Activated naive CD4-positive, alpha-beta T cell treated with anti-CD3 and anti-CD28 coated beads, Interleukin-2, amount 50 U/mL, for 24 hours (primary cell): ENCODE measurements at regions not wholly inside any gene's neighbourhood (a gene's known extent, or its start where the extent isn't known, plus 50 kb on each side); places are given as distances from the start of the nearest gene placed in this dataset.
A peak's percentile ranks its signal among the peaks of the same experiment; 100 is the strongest.
"Not testable (repeated sequence)": the region's sequence is repeated elsewhere in the genome, so short reads cannot be mapped to it uniquely, and the experiment has no call there.

Experiments
- H3K27ac Mint-ChIP-seq: one replicate; pipeline ENCODE4 v1.8.0; 2021; ENCODE audit warnings: mild to moderate bottlenecking, mixed read lengths
- H3K27me3 Mint-ChIP-seq: one replicate; pipeline ENCODE4 v1.8.0; 2021; ENCODE audit warnings: mixed read lengths
- H3K36me3 Mint-ChIP-seq: one replicate; pipeline ENCODE4 v1.8.0; 2021; ENCODE audit warnings: mixed read lengths
- H3K4me1 Mint-ChIP-seq: one replicate; pipeline ENCODE4 v1.8.0; 2021; ENCODE audit warnings: mixed read lengths
- H3K4me3 Mint-ChIP-seq: one replicate; pipeline ENCODE4 v1.8.0; 2021; ENCODE audit warnings: mild to moderate bottlenecking, mixed read lengths
- H3K9me3 Mint-ChIP-seq: one replicate; pipeline ENCODE4 v1.8.0; 2021; ENCODE audit warnings: mixed read lengths

DNA sequence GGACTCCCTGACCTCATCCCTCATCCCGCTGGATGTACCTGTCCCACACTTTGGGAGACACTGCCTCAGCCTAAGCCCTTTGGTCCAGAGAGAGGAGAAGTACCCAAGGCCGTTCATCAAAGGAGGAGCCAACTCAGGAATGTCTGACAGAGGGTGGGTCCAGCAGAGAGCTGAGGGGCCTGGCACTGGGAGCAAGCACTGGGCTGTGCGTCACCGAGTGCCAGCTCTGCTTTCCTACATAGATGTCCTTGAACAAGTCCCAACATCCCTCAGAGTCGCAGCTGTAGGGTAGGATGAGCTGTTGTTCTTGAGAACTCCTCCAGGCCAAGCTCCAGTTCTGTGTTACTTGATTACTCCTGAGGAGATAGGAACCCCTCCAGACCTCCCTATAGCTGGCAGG, 68.8 kb upstream of the ACOT11 start:
- H3K27me3 Mint-ChIP-seq, result no peaks in the 10 kb centered on the region
- no peaks in the 10 kb centered on the region for H3K36me3 Mint-ChIP-seq
- H3K27ac Mint-ChIP-seq, result peak overlapping the region; percentile 32
- H3K9me3 Mint-ChIP-seq, result no peaks in the 10 kb centered on the region
- H3K4me1 Mint-ChIP-seq, result peaks cover 63% of the 10 kb centered on the region
- no peak overlapping the region for H3K4me3 Mint-ChIP-seq

DNA sequence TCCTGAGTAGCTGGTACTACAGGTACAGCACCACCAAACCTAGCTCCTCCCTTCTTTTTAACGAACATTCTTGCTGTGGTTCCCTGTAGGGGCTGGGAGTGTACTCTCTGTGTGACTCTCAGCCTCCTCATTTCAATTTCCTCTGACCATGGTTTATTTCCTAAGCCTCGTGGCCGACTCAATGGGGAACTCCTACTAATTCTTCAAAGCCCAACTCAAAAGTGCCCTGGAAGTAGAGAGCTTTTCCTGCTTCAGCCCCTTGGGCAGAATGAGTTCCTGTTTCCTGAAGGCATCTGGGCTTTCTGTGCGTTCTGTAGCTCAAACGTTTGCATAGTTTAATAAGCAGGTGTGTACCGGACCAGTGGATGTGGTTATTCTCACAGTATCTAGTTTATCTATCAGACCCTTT, 70.9 kb upstream of the ACOT11 start:
- Mint-ChIP-seq H3K27me3 (no peaks in the 10 kb centered on the region), H3K4me3 (peak overlapping the region; percentile 24), H3K9me3 (no peaks in the 10 kb centered on the region), H3K4me1 (peaks cover 72% of the 10 kb centered on the region), H3K27ac (peak overlapping the region; percentile 56), H3K36me3 (no peaks in the 10 kb centered on the region)

GRCh38 chr1:54476530-54477109, 70.4 kb upstream of the SSBP3 start:
- Mint-ChIP-seq H3K36me3 (no peaks in the 10 kb centered on the region), H3K4me1 (peaks cover 67% of the 10 kb centered on the region), H3K9me3 (no peaks in the 10 kb centered on the region), H3K27me3 (no peaks in the 10 kb centered on the region), H3K27ac (peak overlapping the region; percentile 56), H3K4me3 (peak overlapping the region; percentile 54)

DNA sequence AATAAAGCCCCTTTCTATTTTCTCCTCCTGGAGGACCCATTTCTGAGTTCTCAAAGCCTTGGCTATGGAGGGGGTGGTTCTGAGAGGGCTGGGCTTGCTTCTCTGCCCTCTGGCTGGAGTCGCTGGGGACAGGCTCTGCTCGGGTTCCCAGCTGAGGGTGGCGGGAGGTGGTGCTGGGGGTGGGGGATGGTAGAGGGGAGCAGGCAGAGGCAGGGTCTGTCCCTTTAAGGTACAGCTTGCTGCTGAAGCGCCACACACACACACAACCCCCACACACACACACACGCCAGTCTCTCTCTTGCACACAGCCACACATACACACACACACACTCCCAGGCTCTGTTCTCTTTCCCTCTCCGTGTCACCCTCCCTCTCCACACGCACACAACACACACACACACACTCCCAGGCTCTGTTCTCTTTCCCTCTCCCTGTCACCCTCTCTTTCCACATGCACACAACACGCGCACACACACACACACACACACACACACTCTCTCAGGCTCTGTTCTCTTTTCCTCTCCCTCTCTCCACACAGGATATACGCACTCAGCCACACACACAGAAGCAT, 69.8 kb upstream of the SSBP3 start:
- Mint-ChIP-seq H3K4me1 (peaks cover 61% of the 10 kb centered on the region), H3K36me3 (no peaks in the 10 kb centered on the region), H3K27me3 (no peaks in the 10 kb centered on the region), H3K4me3 (peak overlapping the region; percentile 58), H3K9me3 (no peaks in the 10 kb centered on the region), H3K27ac (peak overlapping the region; percentile 31)

DNA sequence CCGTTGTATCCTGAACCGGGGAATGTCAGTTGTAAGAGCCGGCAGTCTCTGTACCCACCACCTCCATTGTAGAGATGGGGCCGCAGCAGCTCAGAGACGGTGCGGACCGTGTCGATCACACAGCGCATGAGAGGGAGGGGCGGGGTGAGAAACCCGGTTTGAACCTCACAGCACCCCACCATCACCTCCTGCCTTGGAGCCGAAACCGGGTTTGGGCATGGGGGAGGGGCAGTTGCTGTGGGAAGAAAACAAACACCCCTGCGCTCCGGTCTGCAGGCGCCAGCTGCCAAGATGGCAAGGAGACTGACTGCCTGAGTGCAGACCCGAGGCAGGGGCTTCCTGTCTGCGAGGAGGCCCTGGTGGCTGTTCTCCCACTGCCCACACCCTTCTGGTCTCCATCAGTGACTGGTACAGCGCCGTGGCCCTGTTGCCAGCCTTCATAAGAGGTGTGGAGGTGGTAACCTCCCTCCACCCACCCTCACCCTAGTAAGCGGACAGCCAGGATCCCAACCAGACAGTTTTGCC, 69.2 kb upstream of the SSBP3 start:
- no peaks in the 10 kb centered on the region for H3K36me3 Mint-ChIP-seq
- peak overlapping the region; percentile 59 for H3K27ac Mint-ChIP-seq
- peaks cover 55% of the 10 kb centered on the region for H3K4me1 Mint-ChIP-seq
- H3K27me3 Mint-ChIP-seq, result no peaks in the 10 kb centered on the region
- no peaks in the 10 kb centered on the region for H3K9me3 Mint-ChIP-seq
- peak overlapping the region; percentile 65 for H3K4me3 Mint-ChIP-seq

DNA sequence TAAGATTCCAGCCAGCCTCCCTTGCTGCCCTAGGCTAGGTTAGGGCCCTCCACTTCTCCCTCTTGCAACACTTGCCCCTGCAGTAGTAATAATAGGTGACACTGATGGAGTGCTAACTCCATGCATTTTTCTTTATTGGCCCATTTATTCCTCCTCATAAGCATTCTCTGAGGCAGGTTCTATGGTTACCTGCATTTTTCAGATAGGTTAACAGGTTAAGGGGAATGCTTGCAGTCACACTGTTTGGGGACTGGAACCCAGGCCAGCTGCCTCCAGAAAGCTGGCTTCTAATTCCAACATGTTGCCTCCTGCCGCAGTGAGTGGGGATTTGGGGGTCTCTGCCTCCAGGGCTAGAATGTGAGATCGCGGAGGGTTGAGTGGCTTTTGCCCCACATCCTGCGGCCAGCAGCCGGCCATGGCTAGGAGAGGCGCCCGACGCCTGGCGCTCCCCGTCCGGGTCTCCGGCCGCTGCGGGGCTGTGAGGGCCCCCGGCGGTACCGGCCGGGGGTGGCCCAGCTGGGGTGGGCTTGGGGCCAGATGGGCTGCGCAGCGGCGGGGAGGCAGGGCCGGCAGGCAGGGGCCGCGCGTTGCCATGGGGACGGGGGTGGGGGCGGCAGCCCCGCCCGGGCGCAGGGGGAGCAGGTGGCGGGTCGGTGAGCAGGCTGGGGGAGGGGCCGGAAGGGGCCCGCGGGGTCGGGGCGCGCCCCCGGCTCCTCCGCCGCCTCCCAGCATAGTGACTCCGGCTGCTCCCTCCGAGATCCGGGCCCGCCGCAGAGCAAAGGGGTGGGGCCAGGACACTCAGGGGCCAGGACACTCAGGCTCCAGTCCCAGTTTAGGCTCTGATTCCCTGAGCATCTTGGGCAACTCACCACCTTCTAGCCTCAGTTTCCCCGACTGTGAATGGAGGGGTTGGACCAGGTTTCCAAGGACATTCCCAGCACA, 68.4 kb upstream of the SSBP3 start:
- Mint-ChIP-seq H3K9me3 (no peaks in the 10 kb centered on the region), H3K36me3 (no peaks in the 10 kb centered on the region), H3K4me1 (peaks cover 47% of the 10 kb centered on the region), H3K27me3 (no peaks in the 10 kb centered on the region), H3K27ac (peak overlapping the region; percentile 47), H3K4me3 (peak overlapping the region; percentile 82)

DNA sequence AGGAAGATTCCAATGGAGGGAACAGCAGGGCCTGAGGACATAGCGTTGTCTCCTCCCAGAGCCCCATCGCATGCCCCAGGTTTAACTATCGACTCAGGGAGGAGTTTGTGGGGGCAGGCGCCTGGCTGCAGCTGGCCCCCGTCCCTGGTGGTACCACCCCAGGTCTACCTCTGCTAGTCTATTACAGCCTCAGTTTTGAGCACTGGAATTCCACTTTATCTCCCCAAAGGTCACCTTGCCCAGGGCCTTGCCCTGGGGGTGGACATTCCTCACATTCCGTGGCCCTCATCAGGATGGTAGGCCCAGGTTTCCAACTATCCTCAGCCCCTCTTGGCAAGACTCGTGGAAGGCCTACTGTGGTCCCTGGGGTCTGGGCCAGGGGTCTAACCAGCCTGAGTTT, 65.4 kb upstream of the SSBP3 start:
- peaks cover 36% of the 10 kb centered on the region for H3K4me1 Mint-ChIP-seq
- no peaks in the 10 kb centered on the region for H3K36me3 Mint-ChIP-seq
- H3K27me3 Mint-ChIP-seq, result no peaks in the 10 kb centered on the region
- no peak overlapping the region for H3K27ac Mint-ChIP-seq
- no peak overlapping the region for H3K4me3 Mint-ChIP-seq
- H3K9me3 Mint-ChIP-seq, result no peaks in the 10 kb centered on the region

DNA sequence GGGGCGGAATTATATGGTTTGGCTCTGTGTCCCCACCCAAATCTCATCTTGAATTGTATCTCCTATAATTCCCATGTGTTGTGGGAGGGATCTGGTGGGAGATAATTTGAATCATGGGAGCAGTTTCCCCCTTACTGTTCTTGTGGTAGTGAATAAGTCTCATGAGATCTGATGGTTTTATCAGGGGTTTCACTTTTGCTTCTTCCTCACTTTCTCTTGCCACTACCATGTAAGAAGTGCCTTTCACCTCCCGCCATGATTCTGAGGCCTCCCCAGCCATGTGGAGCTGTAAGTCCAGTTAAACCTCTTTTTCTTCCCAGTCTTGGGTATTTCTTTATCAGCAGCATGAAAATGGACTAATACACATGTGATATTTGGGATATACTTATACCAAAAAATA, 63.2 kb upstream of the SSBP3 start:
- H3K36me3 Mint-ChIP-seq, H3K4me3 Mint-ChIP-seq, H3K27ac Mint-ChIP-seq, H3K9me3 Mint-ChIP-seq, H3K27me3 Mint-ChIP-seq: not testable (repeated sequence)
- H3K4me1 Mint-ChIP-seq, result peaks cover 20% of the 10 kb centered on the region

- not testable (repeated sequence) for H3K27ac Mint-ChIP-seq, H3K36me3 Mint-ChIP-seq, H3K9me3 Mint-ChIP-seq, H3K27me3 Mint-ChIP-seq, H3K4me3 Mint-ChIP-seq
- peaks cover 17% of the 10 kb centered on the region for H3K4me1 Mint-ChIP-seq
Measured at GRCh38 chr1:54468288-54469084, 62.3 kb upstream of the SSBP3 start.

DNA sequence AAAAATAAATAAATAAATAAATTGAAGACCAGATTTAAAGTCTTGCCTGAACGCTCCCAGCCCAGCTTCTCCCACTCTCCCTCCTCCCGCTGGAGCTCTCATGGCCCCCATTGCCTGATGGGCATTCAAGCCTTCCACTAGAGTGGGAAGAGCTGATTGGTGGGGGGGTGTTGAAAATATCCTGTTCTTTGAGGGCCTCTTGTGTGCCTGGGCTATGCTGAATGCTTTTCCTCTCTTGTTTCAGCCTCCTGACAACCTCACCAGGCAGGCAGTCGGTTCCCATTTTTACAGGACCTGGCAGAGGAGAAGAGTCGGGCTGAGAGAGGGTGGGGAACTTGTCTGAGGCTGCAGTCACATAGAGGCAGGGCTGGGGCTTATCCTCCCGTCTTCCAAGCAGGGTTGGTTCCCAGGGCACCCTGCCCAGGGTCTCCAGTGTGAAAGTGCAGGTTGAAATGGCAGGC, 59.2 kb upstream of the SSBP3 start:
- Mint-ChIP-seq H3K4me1 (peaks cover 35% of the 10 kb centered on the region), H3K27me3 (no peaks in the 10 kb centered on the region), H3K27ac (no peak overlapping the region), H3K36me3 (no peaks in the 10 kb centered on the region), H3K4me3 (no peak overlapping the region), H3K9me3 (no peaks in the 10 kb centered on the region)

- Mint-ChIP-seq H3K4me3 (no peak overlapping the region), H3K27me3 (no peaks in the 10 kb centered on the region), H3K4me1 (peaks cover 43% of the 10 kb centered on the region), H3K9me3 (no peaks in the 10 kb centered on the region), H3K36me3 (no peaks in the 10 kb centered on the region), H3K27ac (no peak overlapping the region)
Measured at GRCh38 chr1:54464477-54465146, 58.4 kb upstream of the SSBP3 start.

- no peak overlapping the region for H3K4me3 Mint-ChIP-seq
- peaks cover 43% of the 10 kb centered on the region for H3K4me1 Mint-ChIP-seq
- H3K27ac Mint-ChIP-seq, result peak overlapping the region; percentile 49
- no peaks in the 10 kb centered on the region for H3K9me3 Mint-ChIP-seq
- H3K36me3 Mint-ChIP-seq, result no peaks in the 10 kb centered on the region
- no peaks in the 10 kb centered on the region for H3K27me3 Mint-ChIP-seq
Measured at GRCh38 chr1:54464031-54464476, 57.9 kb upstream of the SSBP3 start.

DNA sequence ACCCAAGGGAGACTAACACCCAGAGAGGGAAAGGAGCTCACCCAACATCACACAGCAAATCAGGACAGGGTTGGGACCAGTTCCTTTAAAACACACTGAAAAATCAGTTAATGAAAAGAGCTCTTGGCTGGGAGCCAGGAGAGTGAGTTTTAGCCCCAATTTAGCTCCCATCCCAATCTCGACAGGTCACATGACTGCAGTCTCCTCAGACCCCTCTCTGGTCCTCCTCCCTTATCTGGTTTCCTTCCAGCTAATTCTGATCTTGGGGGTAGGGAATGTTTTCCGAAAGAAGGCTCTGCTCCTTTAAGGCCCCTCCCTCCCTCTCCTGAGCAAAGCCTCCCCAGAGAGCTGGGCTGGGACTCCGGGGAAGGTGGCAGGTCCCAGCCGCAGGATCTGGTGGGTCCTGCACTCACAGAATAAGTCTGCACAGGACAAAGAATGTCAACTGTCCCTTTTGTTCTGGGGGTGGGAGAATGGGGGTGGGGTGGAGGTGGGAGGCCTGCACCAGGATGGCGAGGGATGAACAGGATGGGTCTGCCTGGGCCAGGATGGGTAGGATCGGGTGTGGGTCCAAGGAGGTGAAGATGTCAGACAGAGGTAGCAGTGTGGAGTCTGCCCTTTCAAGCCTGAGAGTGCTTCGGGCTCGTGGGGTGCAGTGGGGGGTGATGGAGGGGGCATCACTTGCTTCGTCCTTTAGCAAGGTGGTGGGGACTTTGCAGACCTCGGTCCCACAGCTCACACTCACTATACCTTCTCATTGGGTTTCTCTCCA, 57.3 kb upstream of the SSBP3 start:
- Mint-ChIP-seq H3K9me3 (no peaks in the 10 kb centered on the region), H3K4me3 (no peak overlapping the region), H3K4me1 (peaks cover 43% of the 10 kb centered on the region), H3K27me3 (no peaks in the 10 kb centered on the region), H3K36me3 (no peaks in the 10 kb centered on the region), H3K27ac (peak overlapping the region; percentile 49)

DNA sequence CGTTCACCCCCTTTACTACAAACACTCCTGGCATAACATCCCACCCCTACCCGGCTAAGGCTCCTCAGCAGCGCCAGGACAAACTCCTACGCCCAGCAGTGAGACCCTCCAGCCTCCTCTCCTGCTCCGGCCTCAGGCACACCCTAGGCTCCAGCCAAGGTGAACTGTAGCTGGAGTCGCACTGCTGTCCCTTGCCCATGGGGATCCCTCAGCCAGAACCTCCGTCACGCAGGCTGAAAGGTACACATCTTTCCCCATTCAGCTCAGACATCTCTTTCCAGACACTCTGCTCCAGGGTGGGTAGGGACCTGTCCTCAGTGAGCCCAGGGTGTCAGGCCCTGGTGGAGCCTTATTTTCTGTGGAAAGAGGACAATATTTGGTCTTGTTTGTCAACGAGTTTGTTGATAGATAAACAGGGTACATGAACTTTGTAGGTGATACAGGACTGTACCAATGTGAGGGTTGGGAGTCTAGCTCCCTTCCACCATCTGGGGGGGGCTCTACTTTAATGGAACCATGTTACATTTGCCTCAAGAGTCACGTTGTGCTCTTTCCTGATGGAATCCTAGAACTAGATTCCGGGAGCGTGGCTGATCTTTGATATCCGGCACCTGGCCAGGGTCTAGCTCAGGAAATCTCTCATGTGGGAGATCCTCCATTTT, 56.5 kb upstream of the SSBP3 start:
- Mint-ChIP-seq H3K36me3 (no peaks in the 10 kb centered on the region), H3K27ac (peak overlapping the region; percentile 47), H3K9me3 (no peaks in the 10 kb centered on the region), H3K4me1 (peaks cover 43% of the 10 kb centered on the region), H3K4me3 (no peak overlapping the region), H3K27me3 (no peaks in the 10 kb centered on the region)
